BJ (cell line): ENCODE measurements at regions not wholly inside any gene's neighbourhood (a gene's known extent, or its start where the extent isn't known, plus 50 kb on each side); places are given as distances from the start of the nearest gene placed in this dataset.

Experiments used
- CTCF ChIA-PET: fragments of 350-600 bp; formaldehyde crosslinking; extraction: SDS; loops from one replicate; lab custom pipeline; 2021; ENCODE audit warnings: antibody characterized with exemption, inconsistent platforms; lab: Yijun Ruan, JAX
- POLR2A ChIA-PET: fragments of 300-600 bp; sonication (Branson Sonifier 250); formaldehyde crosslinking; extraction: SDS; loops from one replicate; lab custom pipeline; 2021; ENCODE audit warnings: antibody characterized with exemption; lab: Charles Lee
- DNase-seq: peaks from one replicate; pipeline ENCODE4 v3.0.0-alpha.2; 2011; ENCODE audit warnings: low read depth
- H3K27me3 ChIP-seq: 2 replicates; pipeline ENCODE4 v1.6.0; 2011; ENCODE audit warnings: low read length; ENCODE audit not compliant: control insufficient read depth, insufficient read depth
- H3K36me3 ChIP-seq: 2 replicates; pipeline ENCODE4 v1.5.1; 2011; ENCODE audit warnings: low read length; ENCODE audit not compliant: control insufficient read depth, insufficient read depth
- H3K4me3 ChIP-seq: 2 replicates; pipeline ENCODE4 v1.5.1; 2011; ENCODE audit warnings: low read depth, mild to moderate bottlenecking, control low read depth, low read length
- CTCF ChIP-seq: IDR thresholded peaks from 2 replicates; pipeline ENCODE4 v1.5.1; 2011; ENCODE audit warnings: low read depth, mild to moderate bottlenecking, control low read depth, inconsistent platforms, low read length, moderate library complexity; ENCODE audit not compliant: insufficient read depth

GRCh38 chr11:116274521-116274920 lies 498.3 kb downstream of the BUD13 start:
- Histone ChIP-seq H3K36me3 (no peaks in the 10 kb centered on the region), H3K27me3 (no peaks in the 10 kb centered on the region), H3K4me3 (no peak overlapping the region)
- ChIA-PET POLR2A (no interaction called here), CTCF (no interaction called here)
- DNase-seq: no peak
- no peak for TF ChIP-seq CTCF

- CTCF ChIA-PET: interaction anchor here (0.7 kb wide), 1 partner anchor 959 kb away, joined by 4 read pairs; no protein-coding TSS in a partner anchor
- DNase-seq: no peak
- H3K4me3 ChIP-seq: no peak overlapping the region
- H3K27me3 ChIP-seq: no peaks in the 10 kb centered on the region
- no peaks in the 10 kb centered on the region for H3K36me3 ChIP-seq
- TF ChIP-seq CTCF: no peak
- POLR2A ChIA-PET: no interaction called here
Observed at GRCh38 chr11:116272181-116272789, 500.5 kb downstream of the BUD13 start.

GRCh38 chr11:116271479-116271878 lies 501.3 kb downstream of the BUD13 start:
- TF ChIP-seq CTCF: no peak
- POLR2A ChIA-PET: no interaction called here
- CTCF ChIA-PET: no interaction called here
- no peaks in the 10 kb centered on the region for H3K27me3 ChIP-seq
- no peak overlapping the region for H3K4me3 ChIP-seq
- DNase-seq: no peak
- H3K36me3 ChIP-seq: no peaks in the 10 kb centered on the region

GRCh38 chr11:116267146-116267545 lies 505.6 kb downstream of the BUD13 start:
- Histone ChIP-seq H3K4me3 (no peak overlapping the region), H3K36me3 (no peaks in the 10 kb centered on the region), H3K27me3 (no peaks in the 10 kb centered on the region)
- POLR2A ChIA-PET: no interaction called here
- CTCF ChIA-PET: no interaction called here
- no peak for DNase-seq
- TF ChIP-seq CTCF: no peak

GRCh38 chr11:116263770-116264169 lies 509.0 kb downstream of the BUD13 start:
- TF ChIP-seq CTCF: no peak
- ChIA-PET POLR2A (no interaction called here), CTCF (interaction anchor here (0.5 kb wide), 1 partner anchor 240 kb away, joined by 3 read pairs; no protein-coding TSS in a partner anchor)
- Histone ChIP-seq H3K27me3 (no peaks in the 10 kb centered on the region), H3K36me3 (no peaks in the 10 kb centered on the region), H3K4me3 (no peak overlapping the region)
- DNase-seq: no peak
